SHP77 (cell line): ENCODE measurements at regions not wholly inside any gene's neighbourhood (a gene's known extent, or its start where the extent isn't known, plus 50 kb on each side); places are given as distances from the start of the nearest gene placed in this dataset.
A peak's percentile ranks its signal among the peaks of the same experiment; 100 is the strongest.
"Not testable (repeated sequence)": the region's sequence is repeated elsewhere in the genome, so short reads cannot be mapped to it uniquely, and the experiment has no call there.

Experiments used
- DNase-seq, 2 experiments: peaks; one replicate each; lab custom pipeline; 2025; lab: John Stamatoyannopoulos, UW

- DNase-seq, result no peak
Observed at GRCh38 chr1:232346844-232347243, 283.1 kb downstream of the SIPA1L2 start.

GRCh38 chr1:232344791-232345399 is 285.0 kb downstream of the SIPA1L2 start:
- DNase-seq, result no peak

DNA sequence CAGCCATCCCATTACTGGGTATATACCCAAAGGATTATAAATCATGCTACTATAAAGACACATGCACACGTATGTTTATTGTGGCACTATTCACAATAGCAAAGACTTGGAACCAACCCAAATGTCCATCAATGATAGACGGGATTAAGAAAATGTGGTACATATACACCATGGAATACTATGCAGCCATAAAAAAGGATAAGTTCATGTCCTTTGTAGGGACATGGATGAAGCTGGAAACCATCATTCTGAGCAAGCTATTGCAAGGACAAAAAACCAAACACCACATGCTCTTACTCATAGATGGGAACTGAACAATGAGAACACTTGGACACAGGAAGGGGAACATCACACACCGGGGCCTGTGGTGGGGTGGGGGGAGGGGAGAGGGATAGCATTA is 285.7 kb downstream of the SIPA1L2 start:
- not testable (repeated sequence) for DNase-seq

DNA sequence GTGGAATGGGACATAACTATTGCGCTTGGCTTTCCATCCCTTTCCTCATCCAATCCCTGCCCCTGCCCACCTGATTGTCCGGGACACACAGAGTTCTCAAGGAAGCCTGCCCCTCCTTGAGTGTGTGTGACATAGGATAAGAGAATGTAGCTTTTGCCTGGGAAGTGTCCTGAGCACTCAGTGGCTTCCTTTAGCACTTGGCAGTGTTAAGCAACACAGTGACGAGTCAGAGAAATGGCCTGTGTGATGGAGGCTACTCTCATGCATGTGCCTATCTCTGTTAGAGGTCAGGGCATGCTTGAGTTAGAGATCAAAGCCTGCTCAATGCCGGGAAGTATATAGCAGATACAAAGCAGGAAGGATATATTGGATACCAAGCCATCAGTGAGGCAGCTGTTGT is 289.5 kb downstream of the SIPA1L2 start:
- no peak for DNase-seq

GRCh38 chr1:232339073-232339472 is 290.9 kb downstream of the SIPA1L2 start:
- DNase-seq, result no peak

GRCh38 chr1:232335741-232336293 is 294.1 kb downstream of the SIPA1L2 start:
- no peak for DNase-seq

DNA sequence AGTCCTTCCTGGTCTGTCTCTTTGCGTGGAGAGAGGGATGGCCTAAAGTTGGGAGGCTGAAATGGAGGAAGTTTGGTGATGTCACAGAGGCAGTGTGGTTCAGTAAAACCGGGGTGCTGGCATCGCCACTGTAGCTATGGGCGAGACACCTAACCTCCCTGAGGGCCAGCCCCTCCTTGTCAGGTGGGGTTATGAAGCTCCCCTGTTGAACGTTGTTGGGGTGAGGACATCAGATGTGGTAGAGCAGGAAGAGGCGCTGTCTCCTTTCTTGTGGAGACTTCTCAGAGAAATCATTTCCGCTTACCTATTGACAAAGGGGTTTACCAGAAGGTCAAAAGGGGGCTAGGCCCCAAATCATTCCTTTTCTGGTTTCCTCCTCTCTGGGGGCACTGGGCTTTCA is 294.7 kb downstream of the SIPA1L2 start:
- DNase-seq, result no peak

GRCh38 chr1:232334811-232335210 is 295.1 kb downstream of the SIPA1L2 start:
- DNase-seq, result no peak

GRCh38 chr1:232334246-232334645 is 295.7 kb downstream of the SIPA1L2 start:
- DNase-seq, result no peak

DNA sequence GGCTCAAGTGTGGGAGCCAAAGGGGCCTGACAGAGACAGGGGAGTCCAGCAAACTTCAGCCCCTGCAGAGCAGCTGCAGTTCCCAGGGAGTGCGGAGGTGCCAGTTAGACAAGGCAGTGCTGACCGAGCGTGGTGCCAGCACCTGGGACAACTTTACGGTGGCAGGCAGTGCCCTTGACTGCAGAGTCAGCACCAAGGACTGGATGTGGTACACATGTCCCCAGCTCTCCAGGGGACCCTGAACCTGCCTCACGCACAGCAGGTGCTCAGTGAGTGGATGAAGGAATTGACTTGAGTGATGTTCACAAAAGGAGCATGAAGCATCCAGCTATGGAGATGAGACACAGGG is 296.5 kb downstream of the SIPA1L2 start:
- DNase-seq, result peak in 1 of 2 experiments; percentile 20

DNA sequence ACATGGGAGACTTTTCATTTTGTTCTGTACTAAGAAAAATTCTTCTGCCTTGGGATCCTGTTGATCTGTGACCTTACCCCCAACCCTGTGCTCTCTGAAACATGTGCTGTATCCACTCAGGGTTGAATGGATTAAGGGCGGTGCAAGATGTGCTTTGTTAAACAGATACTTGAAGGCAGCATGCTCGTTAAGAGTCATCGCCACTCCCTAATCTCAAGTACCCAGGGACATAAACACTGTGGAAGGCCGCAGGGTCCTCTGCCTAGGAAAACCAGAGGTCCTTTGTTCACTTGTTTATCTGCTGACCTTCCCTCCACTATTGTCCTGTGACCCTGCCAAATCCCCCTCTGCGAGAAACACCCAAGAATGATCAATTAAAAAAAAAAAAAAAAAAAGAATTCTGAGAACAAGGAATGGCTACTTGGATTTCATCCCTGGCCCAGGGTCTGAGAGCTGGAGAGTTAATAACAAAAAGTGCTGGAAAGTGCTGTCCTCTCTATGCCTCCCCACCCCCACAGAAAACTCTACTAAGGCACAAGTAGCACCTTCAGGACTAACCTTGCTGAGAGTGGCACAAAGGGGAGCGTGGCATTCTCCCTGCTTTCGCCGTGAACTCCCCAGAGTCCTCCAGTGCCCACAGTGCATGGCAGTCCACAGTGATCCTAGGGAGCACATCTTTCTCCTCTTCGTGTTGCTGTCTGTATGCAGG is 297.1 kb downstream of the SIPA1L2 start:
- not testable (repeated sequence) for DNase-seq

DNA sequence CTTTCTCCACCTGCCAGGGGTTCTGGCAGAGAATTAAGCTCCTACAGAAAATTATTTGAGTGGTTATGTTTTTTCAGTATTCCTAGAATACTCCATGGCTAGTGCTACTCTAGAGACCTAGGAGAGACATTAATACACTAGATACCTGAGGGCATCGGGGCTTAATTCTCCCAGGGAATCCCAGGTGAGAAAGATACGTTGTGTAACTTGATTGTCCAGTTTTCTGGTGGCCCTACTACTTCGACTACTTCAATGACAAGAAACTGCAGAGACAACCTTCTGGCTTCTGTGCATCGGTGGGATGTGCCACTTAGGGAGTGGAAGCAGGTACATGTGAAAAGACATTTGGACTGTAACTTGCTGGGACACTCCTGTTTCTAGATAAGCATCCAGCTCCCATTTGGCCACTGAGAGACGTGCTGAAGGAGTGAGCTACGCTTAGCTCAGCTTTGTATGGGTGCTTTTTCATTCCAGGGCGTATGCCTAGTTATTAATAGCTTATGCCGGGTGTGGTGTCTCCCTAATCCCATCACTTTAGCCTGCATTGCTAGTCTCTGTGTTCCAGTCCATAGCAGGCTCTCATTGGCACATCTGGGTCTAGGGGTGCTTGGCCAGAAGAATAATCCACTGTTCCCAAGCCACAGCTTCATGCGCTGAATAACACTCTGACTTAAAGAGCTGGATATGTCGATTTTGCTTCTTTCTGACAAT is 300.7 kb downstream of the SIPA1L2 start:
- DNase-seq, result no peak

DNA sequence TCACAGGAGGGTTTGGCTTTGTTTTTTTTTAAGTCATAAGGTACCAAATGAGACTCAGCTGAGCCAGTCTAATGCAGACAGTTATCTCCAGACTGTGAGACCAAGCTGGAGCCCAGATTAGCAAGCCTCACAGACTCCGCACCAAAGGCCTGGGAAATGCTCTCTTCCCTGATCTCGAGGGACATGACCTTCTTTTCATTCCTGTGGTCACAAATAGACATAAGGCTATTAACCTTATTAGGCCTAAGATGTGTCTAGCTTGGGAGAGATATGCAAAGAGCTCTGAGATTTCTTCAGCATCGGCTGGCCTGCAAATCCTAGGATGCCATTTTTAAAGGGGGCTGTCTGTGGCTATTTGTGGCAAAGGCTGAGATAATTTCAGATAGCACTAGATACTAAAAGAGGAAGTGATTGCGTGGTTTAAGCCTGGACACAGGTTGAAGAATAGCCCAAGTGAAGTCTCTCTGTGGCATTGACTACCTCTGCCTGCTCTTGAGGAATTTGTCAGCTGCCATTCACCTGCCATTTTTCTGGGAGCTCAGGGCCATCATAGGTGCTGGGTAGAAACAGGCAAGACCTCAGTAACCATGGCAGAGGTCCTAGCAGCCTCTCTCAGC is 301.3 kb downstream of the SIPA1L2 start:
- no peak for DNase-seq

- peak in 1 of 2 experiments; percentile 54 for DNase-seq
Observed at GRCh38 chr1:232327899-232328298, 302.0 kb downstream of the SIPA1L2 start.

DNA sequence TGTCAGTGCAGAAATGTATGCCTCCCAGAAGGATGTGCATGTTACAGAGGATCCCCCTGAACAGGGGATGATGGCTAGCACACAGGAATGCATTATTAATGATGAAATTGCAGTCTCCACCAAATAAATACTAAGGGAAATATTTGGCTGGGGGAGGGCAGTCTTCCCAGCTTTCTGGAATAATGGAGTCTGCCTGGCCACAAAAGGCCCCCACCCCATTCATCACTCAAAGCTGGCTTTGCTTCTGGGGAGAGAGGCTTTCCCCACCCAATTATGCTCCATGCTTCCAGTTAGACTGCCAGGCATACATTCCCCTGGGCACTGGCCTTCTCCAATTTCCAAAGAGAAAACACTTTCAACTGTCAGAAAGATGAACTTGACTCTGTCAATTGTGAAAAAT is 302.7 kb downstream of the SIPA1L2 start:
- DNase-seq, result no peak

GRCh38 chr1:232322162-232322734 is 307.7 kb downstream of the SIPA1L2 start:
- no peak for DNase-seq

- no peak for DNase-seq
Observed at GRCh38 chr1:232319518-232320210, 310.3 kb downstream of the SIPA1L2 start.

GRCh38 chr1:232319072-232319471 is 310.9 kb downstream of the SIPA1L2 start:
- DNase-seq, result peak in 1 of 2 experiments; percentile 30

DNA sequence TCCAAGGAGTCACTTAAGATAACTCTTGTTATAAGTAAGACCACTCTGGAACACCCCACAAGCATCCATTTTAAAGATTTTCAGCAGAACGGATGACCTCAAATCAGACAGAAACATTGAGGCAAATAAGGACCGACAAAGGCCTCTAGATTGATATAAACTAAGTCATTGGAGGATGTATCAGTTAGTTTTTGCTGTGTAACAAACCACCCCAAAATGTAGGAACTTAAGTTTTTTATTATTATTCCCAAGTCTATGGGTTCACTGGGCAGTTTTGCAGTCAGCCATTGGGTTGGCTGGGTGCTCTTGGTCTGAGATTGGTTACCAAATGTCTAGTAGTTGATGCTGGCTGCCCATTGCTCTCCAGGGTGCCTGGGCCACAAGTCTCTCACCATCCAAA is 311.8 kb downstream of the SIPA1L2 start:
- DNase-seq, result no peak

GRCh38 chr1:232317350-232317749 is 312.6 kb downstream of the SIPA1L2 start:
- no peak for DNase-seq

- no peak for DNase-seq
Observed at GRCh38 chr1:232316864-232317263, 313.1 kb downstream of the SIPA1L2 start.

DNA sequence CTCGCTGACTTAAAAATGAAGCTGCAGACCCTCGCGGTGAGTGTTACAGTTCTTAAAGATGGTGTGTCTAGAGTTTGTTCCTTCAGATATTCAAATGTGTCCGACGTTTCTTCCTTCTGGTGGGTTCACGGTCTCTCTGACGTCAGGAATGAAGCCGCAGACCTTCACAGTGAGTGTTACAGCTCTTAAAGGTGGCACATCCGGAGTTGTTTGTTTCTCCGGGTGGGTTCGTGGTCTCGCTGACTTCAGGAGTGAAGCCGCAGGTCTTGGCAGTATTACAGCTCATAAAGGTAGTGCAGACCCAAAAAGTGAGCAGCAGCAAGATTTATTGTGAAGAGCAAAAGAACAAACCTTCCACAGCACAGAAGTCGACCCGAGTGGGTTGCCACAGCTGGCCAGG is 316.1 kb downstream of the SIPA1L2 start:
- DNase-seq, result not testable (repeated sequence)
